Prostate gland (tissue), 2 donors: ENCODE measurements at regions not wholly inside any gene's neighbourhood (a gene's known extent, or its start where the extent isn't known, plus 50 kb on each side); places are given as distances from the start of the nearest gene placed in this dataset.

Source experiments
- DNase-seq: peaks from one replicate; pipeline ENCODE4 v3.0.0-alpha.2; 2019; ENCODE audit warnings: low spot score
- H3K27ac ChIP-seq, 2 donors: fragments of 200-600 bp; sonication (generic); 2 replicates each; pipeline ENCODE4 v1.5.1; 2017 to 2019
- H3K27me3 ChIP-seq: fragments of 200-600 bp; sonication (generic); replicated peaks from 2 replicates; pipeline ENCODE4 v1.5.1; 2019; ENCODE audit not compliant: insufficient read depth
- H3K36me3 ChIP-seq, 2 donors: fragments of 200-600 bp; sonication (generic); 1 replicate in 1 of 2; 2 replicates in 1 of 2; pipeline versions ENCODE4 v1.5.1 to v1.8.1; 2017 to 2019
- H3K4me1 ChIP-seq: fragments of 200-600 bp; sonication (generic); replicated peaks from 2 replicates; pipeline ENCODE4 v1.5.1; 2019
- H3K4me3 ChIP-seq, 2 donors: fragments of 200-600 bp; sonication (generic); 2 replicates each; pipeline ENCODE4 v1.5.1; 2017 to 2019
- H3K9me3 ChIP-seq: fragments of 200-600 bp; sonication (generic); 2 replicates; pipeline ENCODE4 v1.5.1; 2017
- POLR2A ChIP-seq: fragments of 450-650 bp; IDR thresholded peaks from one replicate; pipeline ENCODE4 v1.6.1; 2016; ENCODE audit warnings: antibody characterized with exemption, mild to moderate bottlenecking
- POLR2AphosphoS5 ChIP-seq: sonication (generic); formaldehyde crosslinking; IDR thresholded peaks from one replicate; pipeline ENCODE4 v1.6.1; 2017; ENCODE audit warnings: antibody characterized with exemption
- WGBS: methylation state at CpG from one replicate; pipeline ENCODE4 v1.1.5; 2018; 5-methylcytosine and 5-hydroxymethylcytosine counted together
- intact Hi-C: fragments of 100-400 bp; cut with DNase I; formaldehyde crosslinking; loops from one replicate; pipeline ENCODE4 v1.14.2; 2022
- TF ChIP-seq, protein P1 (sequence below), 4 experiments: fragments of 200-600 bp in 2 of 4; fragments of 450-650 bp in 2 of 4; sonication (generic) in 2 of 4; IDR thresholded peaks; 1 replicate in 3 of 4; 2 replicates in 1 of 4; pipeline ENCODE4 v1.5.1; 2016 to 2019; ENCODE audit warnings: antibody characterized with exemption in 4 of 4, mild to moderate bottlenecking in 2 of 4, moderate library complexity in 2 of 4

GRCh38 chr3:148607491-148607890, 90.2 kb upstream of the AGTR1 start:
- WGBS = 80% methylated on average over 1 of the region's 1 CpG
- Histone ChIP-seq H3K4me3 (no peak overlapping the region), H3K9me3 (no peaks in the 10 kb centered on the region), H3K27ac (no peak overlapping the region), H3K4me1 (no peaks in the 10 kb centered on the region), H3K36me3 (no peaks in the 10 kb centered on the region), H3K27me3 (no peaks in the 10 kb centered on the region)
- DNase-seq = no peak
- TF ChIP-seq, protein P1, sequence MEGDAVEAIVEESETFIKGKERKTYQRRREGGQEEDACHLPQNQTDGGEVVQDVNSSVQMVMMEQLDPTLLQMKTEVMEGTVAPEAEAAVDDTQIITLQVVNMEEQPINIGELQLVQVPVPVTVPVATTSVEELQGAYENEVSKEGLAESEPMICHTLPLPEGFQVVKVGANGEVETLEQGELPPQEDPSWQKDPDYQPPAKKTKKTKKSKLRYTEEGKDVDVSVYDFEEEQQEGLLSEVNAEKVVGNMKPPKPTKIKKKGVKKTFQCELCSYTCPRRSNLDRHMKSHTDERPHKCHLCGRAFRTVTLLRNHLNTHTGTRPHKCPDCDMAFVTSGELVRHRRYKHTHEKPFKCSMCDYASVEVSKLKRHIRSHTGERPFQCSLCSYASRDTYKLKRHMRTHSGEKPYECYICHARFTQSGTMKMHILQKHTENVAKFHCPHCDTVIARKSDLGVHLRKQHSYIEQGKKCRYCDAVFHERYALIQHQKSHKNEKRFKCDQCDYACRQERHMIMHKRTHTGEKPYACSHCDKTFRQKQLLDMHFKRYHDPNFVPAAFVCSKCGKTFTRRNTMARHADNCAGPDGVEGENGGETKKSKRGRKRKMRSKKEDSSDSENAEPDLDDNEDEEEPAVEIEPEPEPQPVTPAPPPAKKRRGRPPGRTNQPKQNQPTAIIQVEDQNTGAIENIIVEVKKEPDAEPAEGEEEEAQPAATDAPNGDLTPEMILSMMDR (IDR thresholded peaks at IDR 0.05) = no peak
- TF ChIP-seq POLR2A (no peak), POLR2AphosphoS5 (no peak)
- intact Hi-C loops = no loop called here

DNA sequence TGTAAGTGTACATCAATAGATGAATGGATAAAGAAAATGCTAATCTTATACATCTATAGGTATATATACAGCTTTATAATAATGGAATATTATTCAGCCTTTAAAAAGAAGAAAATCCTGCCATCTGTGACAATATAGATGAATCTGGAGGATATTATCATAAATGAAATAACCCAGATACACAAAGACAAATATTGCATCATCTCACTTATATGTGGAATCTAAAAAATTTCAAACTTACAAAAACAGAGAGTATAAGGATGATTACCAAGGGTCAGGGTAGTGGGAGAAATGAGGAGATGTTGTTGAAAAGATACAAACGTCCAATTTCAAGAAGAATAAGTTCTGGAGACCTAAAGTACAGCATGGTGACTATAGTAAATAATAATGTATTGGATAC, 85.4 kb upstream of the AGTR1 start:
- DNase-seq = no peak
- H3K27me3 ChIP-seq = no peaks in the 10 kb centered on the region
- no peaks in the 10 kb centered on the region for H3K36me3 ChIP-seq
- H3K27ac ChIP-seq = no peak overlapping the region
- no peaks in the 10 kb centered on the region for H3K9me3 ChIP-seq
- TF ChIP-seq POLR2A = no peak
- TF ChIP-seq, protein P1 (IDR thresholded peaks at IDR 0.05) = no peak
- no peak for TF ChIP-seq POLR2AphosphoS5
- WGBS = 62% methylated on average over 1 of the region's 1 CpG
- H3K4me1 ChIP-seq = no peaks in the 10 kb centered on the region
- no peak overlapping the region for H3K4me3 ChIP-seq
- intact Hi-C loops = no loop called here

DNA sequence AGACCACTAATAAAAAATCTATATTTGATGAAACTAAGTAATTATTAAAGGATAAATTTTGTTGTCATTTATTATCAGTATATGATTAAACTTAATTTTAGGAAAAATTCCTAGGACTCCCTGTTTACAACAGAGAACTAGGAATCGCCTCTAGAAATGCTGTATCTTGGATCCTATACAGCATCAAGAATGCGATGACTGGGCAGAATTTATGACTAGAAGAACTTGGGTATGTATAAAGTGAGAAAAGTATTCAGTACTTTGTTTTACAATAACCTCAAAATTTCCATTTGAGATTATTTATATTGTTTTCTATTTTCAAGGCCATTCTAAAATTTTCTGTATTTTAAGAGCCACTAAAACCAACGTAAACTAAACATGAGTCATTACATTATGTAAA, 82.3 kb upstream of the AGTR1 start:
- 90% methylated on average over 3 of the region's 3 CpGs for WGBS
- Histone ChIP-seq H3K27me3 (no peaks in the 10 kb centered on the region), H3K27ac (no peak overlapping the region), H3K9me3 (no peaks in the 10 kb centered on the region), H3K4me1 (no peaks in the 10 kb centered on the region), H3K4me3 (no peak overlapping the region), H3K36me3 (no peaks in the 10 kb centered on the region)
- TF ChIP-seq, protein P1 (IDR thresholded peaks at IDR 0.05) = no peak
- TF ChIP-seq POLR2AphosphoS5 (no peak), POLR2A (no peak)
- intact Hi-C loops = no loop called here
- DNase-seq = no peak

GRCh38 chr3:148625095-148625736, 72.5 kb upstream of the AGTR1 start:
- peak overlapping the region in 1 of 2 donors; percentile 35 for H3K27ac ChIP-seq
- peak; percentile 86 for TF ChIP-seq POLR2AphosphoS5
- TF ChIP-seq POLR2A = no peak
- WGBS = 25% methylated on average over 4 of the region's 4 CpGs
- no peaks in the 10 kb centered on the region for H3K9me3 ChIP-seq
- H3K36me3 ChIP-seq = no peaks in the 10 kb centered on the region
- no peaks in the 10 kb centered on the region for H3K4me1 ChIP-seq
- no peaks in the 10 kb centered on the region for H3K27me3 ChIP-seq
- peak; percentile 43 for DNase-seq
- intact Hi-C loops = no loop called here
- no peak overlapping the region for H3K4me3 ChIP-seq

DNA sequence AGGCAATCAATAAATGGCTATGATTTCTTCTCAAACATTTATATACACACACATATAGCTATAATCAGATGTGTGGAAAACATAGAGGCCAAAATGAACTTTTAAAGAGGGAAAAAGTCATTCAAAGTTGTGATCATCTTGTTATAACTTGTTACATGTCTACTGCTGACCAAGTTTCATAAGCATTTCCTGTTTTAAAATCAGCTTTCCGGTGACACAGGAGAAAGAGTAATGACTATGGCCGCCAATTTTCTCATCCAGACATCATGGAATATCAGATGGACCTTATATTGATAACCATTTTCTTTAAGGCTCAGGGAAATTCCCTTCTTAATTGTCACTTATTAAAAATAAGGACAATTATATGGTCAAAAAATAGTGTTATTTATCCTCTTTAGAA, 71.7 kb upstream of the AGTR1 start:
- H3K27me3 ChIP-seq = no peaks in the 10 kb centered on the region
- no peak for DNase-seq
- TF ChIP-seq POLR2AphosphoS5 (no peak), POLR2A (no peak)
- TF ChIP-seq, protein P1 (IDR thresholded peaks at IDR 0.05) = no peak
- H3K9me3 ChIP-seq = no peaks in the 10 kb centered on the region
- intact Hi-C loops = no loop called here
- H3K36me3 ChIP-seq = no peaks in the 10 kb centered on the region
- no peak overlapping the region for H3K27ac ChIP-seq
- H3K4me1 ChIP-seq = no peaks in the 10 kb centered on the region
- H3K4me3 ChIP-seq = no peak overlapping the region
- WGBS = 70% methylated on average over 2 of the region's 2 CpGs
